B cell (primary cell): ENCODE measurements at regions not wholly inside any gene's neighbourhood (a gene's known extent, or its start where the extent isn't known, plus 50 kb on each side); places are given as distances from the start of the nearest gene placed in this dataset.

Experiments
- ATAC-seq: fragments of 200-7000 bp; cut with Tn5 transposase; one replicate; pipeline ENCODE4 v1.10.0; 2021; ENCODE audit warnings: low read depth, mild to moderate bottlenecking, moderate number of reproducible peaks, moderate library complexity
- CTCF ChIA-PET: fragments of 350-600 bp; sonication (Branson Sonifier 250); formaldehyde crosslinking; loops from one replicate; lab custom pipeline; 2021; ENCODE audit warnings: antibody characterized with exemption, inconsistent platforms; lab: Charles Lee
- POLR2A ChIA-PET: fragments of 350-600 bp; sonication (Branson Sonifier 250); formaldehyde crosslinking; loops from one replicate; lab custom pipeline; 2021; ENCODE audit warnings: antibody characterized with exemption; lab: Charles Lee
- DNase-seq: peaks from one replicate; pipeline ENCODE4 v3.0.0; 2013
- H2AFZ ChIP-seq: 2 replicates; pipeline ENCODE4 v1.6.1; 2012; ENCODE audit warnings: mild to moderate bottlenecking, low read depth, low read length; ENCODE audit not compliant: insufficient read depth, poor library complexity, severe bottlenecking
- H3K27ac ChIP-seq, 2 donors: 1 replicate in 1 of 2; 2 replicates in 1 of 2; pipeline ENCODE4 v1.5.1; 2012 to 2013; ENCODE audit warnings: low read length in 2 of 2, mild to moderate bottlenecking in 2 of 2, moderate library complexity in 1 of 2
- H3K27me3 ChIP-seq, 4 experiments: fragments of 200-600 bp in 1 of 4; sonication (generic) in 1 of 4; replicated peaks in 1 of 4; 1 replicate in 2 of 4; 2 replicates in 2 of 4; pipeline versions ENCODE4 v1.6.1 to v1.7.0; 2013 to 2016; ENCODE audit warnings: low read length in 3 of 4, mild to moderate bottlenecking in 2 of 4, mixed read lengths in 1 of 4, moderate library complexity in 1 of 4; ENCODE audit not compliant: insufficient read depth in 4 of 4, control insufficient read depth in 3 of 4; ENCODE audit errors: control extremely low read depth in 1 of 4
- H3K36me3 ChIP-seq, 2 experiments: replicated peaks in 1 of 2; 1 replicate in 1 of 2; 2 replicates in 1 of 2; pipeline versions ENCODE4 v1.6.1 to v1.7.1; 2013; ENCODE audit warnings: low read length in 1 of 2; ENCODE audit not compliant: insufficient read depth in 2 of 2, control insufficient read depth in 1 of 2; ENCODE audit errors: control extremely low read depth in 1 of 2, extremely low read depth in 1 of 2
- H3K4me1 ChIP-seq, 2 donors: fragments of 200-600 bp in 1 of 2; sonication (generic) in 1 of 2; 1 replicate in 1 of 2; 2 replicates in 1 of 2; pipeline versions ENCODE4 v1.5.1 to v1.6.1; 2013 to 2017; ENCODE audit warnings: low read length in 2 of 2; ENCODE audit not compliant: control insufficient read depth in 2 of 2, insufficient read depth in 2 of 2
- H3K4me2 ChIP-seq: replicated peaks from 2 replicates; pipeline ENCODE3; 2012; ENCODE audit warnings: mild to moderate bottlenecking, low read depth, low read length; ENCODE audit not compliant: poor library complexity, severe bottlenecking
- H3K4me3 ChIP-seq, 5 experiments: fragments of 200-600 bp in 1 of 5; sonication (generic) in 1 of 5; 1 replicate in 3 of 5; 2 replicates in 2 of 5; pipeline versions ENCODE4 v1.5.1 to v1.7.0; 2011 to 2016; ENCODE audit warnings: low read length in 4 of 5, mild to moderate bottlenecking in 4 of 5, low read depth in 2 of 5, control low read depth in 1 of 5, moderate library complexity in 1 of 5; ENCODE audit not compliant: insufficient read depth in 1 of 5; ENCODE audit errors: control extremely low read depth in 1 of 5, extremely low read depth in 1 of 5
- H3K79me2 ChIP-seq: fragments of 200-600 bp; sonication (generic); one replicate; pipeline ENCODE4 v1.6.0; 2016; ENCODE audit warnings: low read length; ENCODE audit not compliant: control insufficient read depth, insufficient read depth
- H3K9ac ChIP-seq: fragments of 200-600 bp; sonication (generic); 2 replicates; pipeline ENCODE4 v1.6.1; 2017; ENCODE audit warnings: mild to moderate bottlenecking, low read length, moderate library complexity
- H3K9me3 ChIP-seq, 3 donors: one replicate each; pipeline versions ENCODE4 v1.6.1 to v1.7.1; 2013; ENCODE audit warnings: low read length in 2 of 3; ENCODE audit not compliant: control insufficient read depth in 2 of 3, insufficient read depth in 1 of 3; ENCODE audit errors: control extremely low read depth in 1 of 3
- H4K20me1 ChIP-seq: 2 replicates; pipeline ENCODE4 v1.6.0; 2012; ENCODE audit warnings: mild to moderate bottlenecking, low read length; ENCODE audit not compliant: insufficient read depth, control insufficient read depth, poor library complexity, severe bottlenecking
- H3K27ac Mint-ChIP-seq: one replicate; pipeline ENCODE4 v1.8.0; 2021; ENCODE audit warnings: mixed read lengths
- H3K27me3 Mint-ChIP-seq: one replicate; pipeline ENCODE4 v1.8.0; 2021; ENCODE audit warnings: mixed read lengths
- H3K4me1 Mint-ChIP-seq: one replicate; pipeline ENCODE4 v1.8.0; 2021; ENCODE audit warnings: mixed read lengths
- H3K4me3 Mint-ChIP-seq: one replicate; pipeline ENCODE4 v1.8.0; 2021; ENCODE audit warnings: mixed read lengths
- H3K9me3 Mint-ChIP-seq: one replicate; pipeline ENCODE4 v1.8.0; 2022; ENCODE audit warnings: mixed read lengths; ENCODE audit not compliant: insufficient read depth
- CTCF ChIP-seq: fragments of 200-600 bp; IDR thresholded peaks from one replicate; pipeline ENCODE4 v1.8.0; 2022; ENCODE audit warnings: antibody characterized with exemption, mild to moderate bottlenecking
- EZH2 ChIP-seq: IDR thresholded peaks from 2 replicates; pipeline ENCODE4 v1.6.1; 2012; ENCODE audit warnings: borderline replicate concordance, low read depth, mild to moderate bottlenecking, moderate library complexity, low read length; ENCODE audit not compliant: insufficient read depth, poor library complexity, severe bottlenecking
- WGBS: methylation state at CpG from one replicate; pipeline ENCODE4 v1.1.5; 2013; ENCODE audit warnings: missing lambda C conversion rate; ENCODE audit not compliant: insufficient coverage; 5-methylcytosine and 5-hydroxymethylcytosine counted together
- intact Hi-C: fragments of 100-400 bp; cut with micrococcal nuclease; formaldehyde crosslinking; loops from one replicate; pipeline ENCODE4 v1.10.0; 2022

- no peak overlapping the region for H3K4me2 ChIP-seq
- ChIA-PET CTCF (no interaction called here), POLR2A (no interaction called here)
- H3K27ac Mint-ChIP-seq: peak overlapping the region; percentile 12
- no peaks in the 10 kb centered on the region for H3K36me3 ChIP-seq
- WGBS: no CpG with 5 or more reads among the region's 2 CpGs
- H3K79me2 ChIP-seq: no peaks in the 10 kb centered on the region
- no peak for ATAC-seq
- H3K9me3 ChIP-seq: no peaks in the 10 kb centered on the region
- no peak overlapping the region for H2AFZ ChIP-seq
- H3K27me3 Mint-ChIP-seq: no peaks in the 10 kb centered on the region
- H3K4me3 ChIP-seq: no peak overlapping the region
- peaks cover 47% of the 10 kb centered on the region for H3K4me1 Mint-ChIP-seq
- no peak for TF ChIP-seq CTCF
- TF ChIP-seq EZH2: no peak
- H3K4me3 Mint-ChIP-seq: no peak overlapping the region
- no peak overlapping the region for H3K27ac ChIP-seq
- intact Hi-C loops: loop anchor here (5.0 kb wide), 1 partner anchor 660 kb away; the partner anchor contains the start of gene TCF4
- H3K27me3 ChIP-seq: no peaks in the 10 kb centered on the region
- peaks cover 35 to 52% of the 10 kb centered on the region in 2 donors for H3K4me1 ChIP-seq
- no peak for DNase-seq
- H4K20me1 ChIP-seq: no peaks in the 10 kb centered on the region
- no peak overlapping the region for H3K9ac ChIP-seq
- no peaks in the 10 kb centered on the region for H3K9me3 Mint-ChIP-seq
Measured at GRCh38 chr18:56246916-56247315, 391.5 kb downstream of the TXNL1 start.

- ATAC-seq: no peak
- TF ChIP-seq EZH2 (no peak), CTCF (no peak)
- no peaks in the 10 kb centered on the region for H3K9me3 ChIP-seq
- no peak overlapping the region for H3K27ac ChIP-seq
- no peak overlapping the region for H3K4me2 ChIP-seq
- WGBS: no CpG with 5 or more reads among the region's 5 CpGs
- Mint-ChIP-seq H3K4me3 (peak overlapping the region; percentile 24), H3K27ac (peak overlapping the region; percentile 23), H3K9me3 (no peaks in the 10 kb centered on the region), H3K27me3 (no peaks in the 10 kb centered on the region), H3K4me1 (peaks cover 46% of the 10 kb centered on the region)
- no peaks in the 10 kb centered on the region for H3K27me3 ChIP-seq
- peaks cover 35 to 52% of the 10 kb centered on the region in 2 donors for H3K4me1 ChIP-seq
- no peaks in the 10 kb centered on the region for H3K79me2 ChIP-seq
- H2AFZ ChIP-seq: peak overlapping the region; percentile 47
- CTCF ChIA-PET: no interaction called here
- no peak for DNase-seq
- H3K36me3 ChIP-seq: no peaks in the 10 kb centered on the region
- H3K4me3 ChIP-seq: no peak overlapping the region
- POLR2A ChIA-PET: no interaction called here
- no peak overlapping the region for H3K9ac ChIP-seq
- no peaks in the 10 kb centered on the region for H4K20me1 ChIP-seq
- intact Hi-C loops: loop anchor here (5.0 kb wide), 1 partner anchor 659 kb away; the partner anchor contains the start of gene TCF4
Measured at GRCh38 chr18:56245866-56246580, 392.4 kb downstream of the TXNL1 start.
